SK-N-SH treated with all-trans-retinoic acid at 6 μM for 48 hours (cell line): ENCODE measurements at regions not wholly inside any gene's neighbourhood (a gene's known extent, or its start where the extent isn't known, plus 50 kb on each side); places are given as distances from the start of the nearest gene placed in this dataset.

Experiments used
- ARNTL ChIP-seq: fragments of 450-650 bp; formaldehyde crosslinking; IDR thresholded peaks from 2 replicates; pipeline ENCODE4 v1.5.0; 2020; ENCODE audit warnings: low read depth, mild to moderate bottlenecking, moderate library complexity, borderline replicate concordance
- OSR1 ChIP-seq: fragments of 250-450 bp; sonication (Bioruptor Pico); IDR thresholded peaks from 2 replicates; pipeline ENCODE4 v1.8.0; 2022; ENCODE audit warnings: moderate library complexity, mild to moderate bottlenecking, inconsistent platforms
- RARB ChIP-seq: fragments of 250-450 bp; sonication (Bioruptor Pico); IDR thresholded peaks from 2 replicates; pipeline ENCODE4 v1.8.0; 2021; ENCODE audit warnings: mild to moderate bottlenecking, moderate library complexity
- TCF4 ChIP-seq: fragments of 250-450 bp; sonication (Bioruptor Pico); IDR thresholded peaks from 2 replicates; pipeline ENCODE4 v1.8.0; 2021; ENCODE audit warnings: mild to moderate bottlenecking, moderate library complexity, borderline replicate concordance
- ZFP3 ChIP-seq: fragments of 250-450 bp; sonication (Bioruptor Pico); IDR thresholded peaks from 2 replicates; pipeline ENCODE4 v1.5.0; 2020; ENCODE audit warnings: mild to moderate bottlenecking, moderate library complexity
- ZFP30 ChIP-seq: fragments of 450-650 bp; formaldehyde crosslinking; IDR thresholded peaks from 2 replicates; pipeline ENCODE4 v1.5.0; 2022; ENCODE audit warnings: mild to moderate bottlenecking, moderate library complexity
- ZNF565 ChIP-seq: fragments of 450-650 bp; formaldehyde crosslinking; conservative IDR thresholded peaks from 2 replicates; pipeline ENCODE4 v1.5.0; 2020; ENCODE audit warnings: low read depth, mild to moderate bottlenecking, moderate library complexity
- ZNF70 ChIP-seq: fragments of 450-650 bp; formaldehyde crosslinking; IDR thresholded peaks from 2 replicates; pipeline ENCODE4 v1.5.0; 2020; ENCODE audit warnings: mild to moderate bottlenecking, moderate library complexity
- ZNF8 ChIP-seq: fragments of 450-650 bp; formaldehyde crosslinking; IDR thresholded peaks from 2 replicates; pipeline ENCODE4 v1.5.0; 2020; ENCODE audit warnings: mild to moderate bottlenecking, moderate library complexity
- TF ChIP-seq, protein P1 (sequence below): fragments of 250-450 bp; sonication (Bioruptor Pico); IDR thresholded peaks from 2 replicates; pipeline ENCODE4 v1.5.1; 2021; ENCODE audit warnings: mild to moderate bottlenecking, moderate library complexity
- TF ChIP-seq, protein P2 (sequence below): fragments of 250-450 bp; sonication (Bioruptor Pico); IDR thresholded peaks from 2 replicates; pipeline ENCODE4 v1.5.0; 2020; ENCODE audit warnings: mild to moderate bottlenecking, moderate library complexity
- TF ChIP-seq, protein P3 (sequence below): fragments of 250-450 bp; sonication (Bioruptor Pico); IDR thresholded peaks from 2 replicates; pipeline ENCODE4 v1.8.0; 2021; ENCODE audit warnings: low read depth, mild to moderate bottlenecking, moderate library complexity, borderline replicate concordance
- TF ChIP-seq, protein P4 (sequence below): fragments of 250-450 bp; sonication (Bioruptor Pico); IDR thresholded peaks from 2 replicates; pipeline ENCODE4 v1.5.1; 2020; ENCODE audit warnings: low read depth, mild to moderate bottlenecking, moderate library complexity
- TF ChIP-seq, protein P5 (sequence below): fragments of 250-450 bp; sonication (Bioruptor Pico); IDR thresholded peaks from 2 replicates; pipeline ENCODE4 v1.8.0; 2020; ENCODE audit warnings: mild to moderate bottlenecking, moderate library complexity, borderline replicate concordance

DNA sequence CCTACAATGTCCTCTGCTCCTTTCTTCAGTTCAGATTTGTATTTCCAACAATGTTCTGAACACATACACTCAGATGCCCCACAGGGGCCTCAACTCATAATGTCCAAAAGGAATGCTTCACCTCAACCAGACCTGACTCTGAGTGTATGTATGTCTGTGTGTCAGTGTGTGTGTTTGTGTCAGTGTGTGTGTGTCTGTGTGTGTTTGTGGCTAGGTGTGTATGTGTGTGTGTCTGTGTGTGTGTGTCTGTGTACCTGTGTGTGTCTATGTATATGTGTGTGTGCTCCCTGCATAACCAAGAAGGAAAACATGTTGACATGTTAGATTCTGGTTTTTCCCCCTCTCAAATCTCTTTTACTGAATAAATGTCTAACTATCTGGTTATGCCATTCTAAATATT lies 87.3 kb upstream of the PCSK1 start:
- no peak for TF ChIP-seq OSR1 (CRISPR knock-in tag)
- TF ChIP-seq ZFP3 = no peak
- no peak for TF ChIP-seq RARB (CRISPR knock-in tag)
- no peak for TF ChIP-seq ZFP30
- TF ChIP-seq, protein P1, sequence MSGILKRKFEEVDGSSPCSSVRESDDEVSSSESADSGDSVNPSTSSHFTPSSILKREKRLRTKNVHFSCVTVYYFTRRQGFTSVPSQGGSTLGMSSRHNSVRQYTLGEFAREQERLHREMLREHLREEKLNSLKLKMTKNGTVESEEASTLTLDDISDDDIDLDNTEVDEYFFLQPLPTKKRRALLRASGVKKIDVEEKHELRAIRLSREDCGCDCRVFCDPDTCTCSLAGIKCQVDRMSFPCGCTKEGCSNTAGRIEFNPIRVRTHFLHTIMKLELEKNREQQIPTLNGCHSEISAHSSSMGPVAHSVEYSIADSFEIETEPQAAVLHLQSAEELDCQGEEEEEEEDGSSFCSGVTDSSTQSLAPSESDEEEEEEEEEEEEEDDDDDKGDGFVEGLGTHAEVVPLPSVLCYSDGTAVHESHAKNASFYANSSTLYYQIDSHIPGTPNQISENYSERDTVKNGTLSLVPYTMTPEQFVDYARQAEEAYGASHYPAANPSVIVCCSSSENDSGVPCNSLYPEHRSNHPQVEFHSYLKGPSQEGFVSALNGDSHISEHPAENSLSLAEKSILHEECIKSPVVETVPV (CRISPR knock-in tag) = no peak
- TF ChIP-seq, protein P2, sequence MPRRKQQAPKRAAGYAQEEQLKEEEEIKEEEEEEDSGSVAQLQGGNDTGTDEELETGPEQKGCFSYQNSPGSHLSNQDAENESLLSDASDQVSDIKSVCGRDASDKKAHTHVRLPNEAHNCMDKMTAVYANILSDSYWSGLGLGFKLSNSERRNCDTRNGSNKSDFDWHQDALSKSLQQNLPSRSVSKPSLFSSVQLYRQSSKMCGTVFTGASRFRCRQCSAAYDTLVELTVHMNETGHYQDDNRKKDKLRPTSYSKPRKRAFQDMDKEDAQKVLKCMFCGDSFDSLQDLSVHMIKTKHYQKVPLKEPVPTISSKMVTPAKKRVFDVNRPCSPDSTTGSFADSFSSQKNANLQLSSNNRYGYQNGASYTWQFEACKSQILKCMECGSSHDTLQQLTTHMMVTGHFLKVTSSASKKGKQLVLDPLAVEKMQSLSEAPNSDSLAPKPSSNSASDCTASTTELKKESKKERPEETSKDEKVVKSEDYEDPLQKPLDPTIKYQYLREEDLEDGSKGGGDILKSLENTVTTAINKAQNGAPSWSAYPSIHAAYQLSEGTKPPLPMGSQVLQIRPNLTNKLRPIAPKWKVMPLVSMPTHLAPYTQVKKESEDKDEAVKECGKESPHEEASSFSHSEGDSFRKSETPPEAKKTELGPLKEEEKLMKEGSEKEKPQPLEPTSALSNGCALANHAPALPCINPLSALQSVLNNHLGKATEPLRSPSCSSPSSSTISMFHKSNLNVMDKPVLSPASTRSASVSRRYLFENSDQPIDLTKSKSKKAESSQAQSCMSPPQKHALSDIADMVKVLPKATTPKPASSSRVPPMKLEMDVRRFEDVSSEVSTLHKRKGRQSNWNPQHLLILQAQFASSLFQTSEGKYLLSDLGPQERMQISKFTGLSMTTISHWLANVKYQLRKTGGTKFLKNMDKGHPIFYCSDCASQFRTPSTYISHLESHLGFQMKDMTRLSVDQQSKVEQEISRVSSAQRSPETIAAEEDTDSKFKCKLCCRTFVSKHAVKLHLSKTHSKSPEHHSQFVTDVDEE (CRISPR knock-in tag) = no peak
- TF ChIP-seq, protein P3, sequence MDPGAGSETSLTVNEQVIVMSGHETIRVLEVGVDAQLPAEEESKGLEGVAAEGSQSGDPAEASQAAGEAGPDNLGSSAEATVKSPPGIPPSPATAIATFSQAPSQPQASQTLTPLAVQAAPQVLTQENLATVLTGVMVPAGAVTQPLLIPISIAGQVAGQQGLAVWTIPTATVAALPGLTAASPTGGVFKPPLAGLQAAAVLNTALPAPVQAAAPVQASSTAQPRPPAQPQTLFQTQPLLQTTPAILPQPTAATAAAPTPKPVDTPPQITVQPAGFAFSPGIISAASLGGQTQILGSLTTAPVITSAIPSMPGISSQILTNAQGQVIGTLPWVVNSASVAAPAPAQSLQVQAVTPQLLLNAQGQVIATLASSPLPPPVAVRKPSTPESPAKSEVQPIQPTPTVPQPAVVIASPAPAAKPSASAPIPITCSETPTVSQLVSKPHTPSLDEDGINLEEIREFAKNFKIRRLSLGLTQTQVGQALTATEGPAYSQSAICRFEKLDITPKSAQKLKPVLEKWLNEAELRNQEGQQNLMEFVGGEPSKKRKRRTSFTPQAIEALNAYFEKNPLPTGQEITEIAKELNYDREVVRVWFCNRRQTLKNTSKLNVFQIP (CRISPR knock-in tag) = no peak
- no peak for TF ChIP-seq ZNF565 (CRISPR knock-in tag)
- TF ChIP-seq TCF4 (CRISPR knock-in tag) = no peak
- TF ChIP-seq ZNF8 (CRISPR knock-in tag) = no peak
- TF ChIP-seq, protein P4, sequence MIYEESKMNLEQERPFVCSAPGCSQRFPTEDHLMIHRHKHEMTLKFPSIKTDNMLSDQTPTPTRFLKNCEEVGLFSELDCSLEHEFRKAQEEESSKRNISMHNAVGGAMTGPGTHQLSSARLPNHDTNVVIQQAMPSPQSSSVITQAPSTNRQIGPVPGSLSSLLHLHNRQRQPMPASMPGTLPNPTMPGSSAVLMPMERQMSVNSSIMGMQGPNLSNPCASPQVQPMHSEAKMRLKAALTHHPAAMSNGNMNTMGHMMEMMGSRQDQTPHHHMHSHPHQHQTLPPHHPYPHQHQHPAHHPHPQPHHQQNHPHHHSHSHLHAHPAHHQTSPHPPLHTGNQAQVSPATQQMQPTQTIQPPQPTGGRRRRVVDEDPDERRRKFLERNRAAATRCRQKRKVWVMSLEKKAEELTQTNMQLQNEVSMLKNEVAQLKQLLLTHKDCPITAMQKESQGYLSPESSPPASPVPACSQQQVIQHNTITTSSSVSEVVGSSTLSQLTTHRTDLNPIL = no peak
- TF ChIP-seq ARNTL (CRISPR knock-in tag) = no peak
- TF ChIP-seq, protein P5, sequence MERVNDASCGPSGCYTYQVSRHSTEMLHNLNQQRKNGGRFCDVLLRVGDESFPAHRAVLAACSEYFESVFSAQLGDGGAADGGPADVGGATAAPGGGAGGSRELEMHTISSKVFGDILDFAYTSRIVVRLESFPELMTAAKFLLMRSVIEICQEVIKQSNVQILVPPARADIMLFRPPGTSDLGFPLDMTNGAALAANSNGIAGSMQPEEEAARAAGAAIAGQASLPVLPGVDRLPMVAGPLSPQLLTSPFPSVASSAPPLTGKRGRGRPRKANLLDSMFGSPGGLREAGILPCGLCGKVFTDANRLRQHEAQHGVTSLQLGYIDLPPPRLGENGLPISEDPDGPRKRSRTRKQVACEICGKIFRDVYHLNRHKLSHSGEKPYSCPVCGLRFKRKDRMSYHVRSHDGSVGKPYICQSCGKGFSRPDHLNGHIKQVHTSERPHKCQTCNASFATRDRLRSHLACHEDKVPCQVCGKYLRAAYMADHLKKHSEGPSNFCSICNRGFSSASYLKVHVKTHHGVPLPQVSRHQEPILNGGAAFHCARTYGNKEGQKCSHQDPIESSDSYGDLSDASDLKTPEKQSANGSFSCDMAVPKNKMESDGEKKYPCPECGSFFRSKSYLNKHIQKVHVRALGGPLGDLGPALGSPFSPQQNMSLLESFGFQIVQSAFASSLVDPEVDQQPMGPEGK = no peak
- TF ChIP-seq ZNF70 (CRISPR knock-in tag) = no peak
